ENCODE measurements at regions not wholly inside any gene's neighbourhood (a gene's known extent, or its start where the extent isn't known, plus 50 kb on each side); places are given as distances from the start of the nearest gene placed in this dataset.

- TF ChIP-seq EP300 (IDR thresholded peaks at IDR 0.05): no peak
- TF ChIP-seq CTCF (IDR thresholded peaks at IDR 0.05): no peak
- no peak for TF ChIP-seq POLR2AphosphoS5 (IDR thresholded peaks at IDR 0.05)
- no peak for TF ChIP-seq POLR2A (IDR thresholded peaks at IDR 0.05)
Measured at GRCh38 chr5:175148636-175149172, 295.3 kb downstream of the DRD1 start.
